ENCODE measurements at regions not wholly inside any gene's neighbourhood (a gene's known extent, or its start where the extent isn't known, plus 50 kb on each side); places are given as distances from the start of the nearest gene placed in this dataset.

GRCh38 chr2:144931960-144932359, 412.0 kb upstream of the ZEB2 start:
- TF ChIP-seq, protein P1, sequence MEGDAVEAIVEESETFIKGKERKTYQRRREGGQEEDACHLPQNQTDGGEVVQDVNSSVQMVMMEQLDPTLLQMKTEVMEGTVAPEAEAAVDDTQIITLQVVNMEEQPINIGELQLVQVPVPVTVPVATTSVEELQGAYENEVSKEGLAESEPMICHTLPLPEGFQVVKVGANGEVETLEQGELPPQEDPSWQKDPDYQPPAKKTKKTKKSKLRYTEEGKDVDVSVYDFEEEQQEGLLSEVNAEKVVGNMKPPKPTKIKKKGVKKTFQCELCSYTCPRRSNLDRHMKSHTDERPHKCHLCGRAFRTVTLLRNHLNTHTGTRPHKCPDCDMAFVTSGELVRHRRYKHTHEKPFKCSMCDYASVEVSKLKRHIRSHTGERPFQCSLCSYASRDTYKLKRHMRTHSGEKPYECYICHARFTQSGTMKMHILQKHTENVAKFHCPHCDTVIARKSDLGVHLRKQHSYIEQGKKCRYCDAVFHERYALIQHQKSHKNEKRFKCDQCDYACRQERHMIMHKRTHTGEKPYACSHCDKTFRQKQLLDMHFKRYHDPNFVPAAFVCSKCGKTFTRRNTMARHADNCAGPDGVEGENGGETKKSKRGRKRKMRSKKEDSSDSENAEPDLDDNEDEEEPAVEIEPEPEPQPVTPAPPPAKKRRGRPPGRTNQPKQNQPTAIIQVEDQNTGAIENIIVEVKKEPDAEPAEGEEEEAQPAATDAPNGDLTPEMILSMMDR (IDR thresholded peaks at IDR 0.05; ENCODE audit: insufficient read depth, low read depth, low read length), result no peak
- TF ChIP-seq EZH2 (IDR thresholded peaks at IDR 0.05; ENCODE audit: insufficient read depth, low read length), result no peak

All from astrocyte (in vitro differentiated cells and primary cell).